ENCODE measurements at regions not wholly inside any gene's neighbourhood (a gene's known extent, or its start where the extent isn't known, plus 50 kb on each side); places are given as distances from the start of the nearest gene placed in this dataset.
A peak's percentile ranks its signal among the peaks of the same experiment; 100 is the strongest.
"Not testable (repeated sequence)": the region's sequence is repeated elsewhere in the genome, so short reads cannot be mapped to it uniquely, and the experiment has no call there.

- DNase-seq (ENCODE audit: low spot score) = no peak
These were observed 68.2 kb downstream of the LHX9 start for GRCh38 chr1:197985351-197985750.

DNA sequence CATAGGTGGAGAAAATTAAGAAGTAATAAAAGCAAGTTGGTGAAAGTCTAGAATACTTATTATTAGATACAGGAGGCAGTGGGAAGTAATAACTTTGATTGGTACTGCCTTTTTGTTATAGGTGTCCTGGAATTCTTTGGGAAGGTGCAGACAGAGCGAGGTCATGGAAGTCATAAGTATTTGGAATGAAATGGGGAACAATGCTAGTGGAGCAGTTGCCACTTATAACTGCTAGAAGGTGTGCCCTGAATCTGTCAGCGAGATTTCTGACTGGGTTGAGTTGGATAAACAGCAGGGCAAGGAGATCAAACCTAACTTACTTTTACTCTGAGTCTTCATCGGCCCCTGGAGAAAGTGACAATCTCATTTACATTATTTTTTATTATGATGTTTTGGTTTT lies 69.6 kb downstream of the LHX9 start:
- DNase-seq (ENCODE audit: low spot score) = no peak

GRCh38 chr1:197987294-197987693 lies 70.1 kb downstream of the LHX9 start:
- DNase-seq (ENCODE audit: low spot score) = no peak

- DNase-seq (ENCODE audit: low spot score) = not testable (repeated sequence)
These were observed 71.4 kb downstream of the LHX9 start for GRCh38 chr1:197988581-197988980.

GRCh38 chr1:197989058-197989457 lies 71.9 kb downstream of the LHX9 start:
- DNase-seq (ENCODE audit: low spot score) = no peak

DNA sequence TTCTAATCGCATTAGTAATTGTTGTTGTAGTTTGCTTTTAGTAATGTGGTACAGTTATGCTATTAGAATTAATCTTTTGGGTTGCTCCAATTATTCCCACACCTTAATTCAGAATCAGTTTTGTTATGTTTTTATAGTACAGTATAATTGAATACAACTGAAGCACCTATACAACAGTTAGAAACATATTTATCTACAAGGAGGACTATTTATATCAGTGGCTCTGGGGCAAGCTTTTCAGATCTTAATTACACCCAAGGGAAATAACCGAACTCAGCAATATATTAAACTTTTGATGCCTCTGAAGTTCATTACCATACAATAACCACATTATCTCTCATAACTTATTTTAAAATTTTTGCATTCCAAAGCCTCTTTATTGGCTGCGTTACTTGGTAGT lies 74.4 kb downstream of the LHX9 start:
- no peak for DNase-seq (ENCODE audit: low spot score)

DNA sequence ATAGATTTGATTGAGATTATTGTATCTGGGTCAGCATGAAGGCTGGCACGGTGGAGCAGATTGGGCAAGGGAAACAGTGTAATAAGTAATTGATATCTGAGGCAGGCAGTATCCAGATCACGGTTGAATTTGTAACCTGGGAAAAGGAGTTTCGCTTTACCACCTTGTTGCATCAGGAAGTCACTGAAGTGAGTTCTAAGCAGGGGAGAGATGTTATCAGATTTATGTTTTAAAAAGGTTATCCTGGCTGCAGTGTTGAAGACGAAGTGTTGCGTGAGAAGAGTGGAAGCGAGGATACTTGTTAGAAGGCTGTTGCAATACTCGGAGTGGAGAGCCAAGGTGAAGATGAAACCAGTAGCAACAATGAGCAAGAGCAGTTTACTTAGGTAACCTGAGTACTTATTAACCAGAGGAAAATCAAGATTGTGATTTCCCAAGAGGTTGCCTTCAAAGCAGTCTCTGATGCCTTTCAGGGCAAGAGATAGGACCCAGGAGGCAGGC lies 77.8 kb downstream of the LHX9 start:
- DNase-seq (ENCODE audit: low spot score) = no peak

DNA sequence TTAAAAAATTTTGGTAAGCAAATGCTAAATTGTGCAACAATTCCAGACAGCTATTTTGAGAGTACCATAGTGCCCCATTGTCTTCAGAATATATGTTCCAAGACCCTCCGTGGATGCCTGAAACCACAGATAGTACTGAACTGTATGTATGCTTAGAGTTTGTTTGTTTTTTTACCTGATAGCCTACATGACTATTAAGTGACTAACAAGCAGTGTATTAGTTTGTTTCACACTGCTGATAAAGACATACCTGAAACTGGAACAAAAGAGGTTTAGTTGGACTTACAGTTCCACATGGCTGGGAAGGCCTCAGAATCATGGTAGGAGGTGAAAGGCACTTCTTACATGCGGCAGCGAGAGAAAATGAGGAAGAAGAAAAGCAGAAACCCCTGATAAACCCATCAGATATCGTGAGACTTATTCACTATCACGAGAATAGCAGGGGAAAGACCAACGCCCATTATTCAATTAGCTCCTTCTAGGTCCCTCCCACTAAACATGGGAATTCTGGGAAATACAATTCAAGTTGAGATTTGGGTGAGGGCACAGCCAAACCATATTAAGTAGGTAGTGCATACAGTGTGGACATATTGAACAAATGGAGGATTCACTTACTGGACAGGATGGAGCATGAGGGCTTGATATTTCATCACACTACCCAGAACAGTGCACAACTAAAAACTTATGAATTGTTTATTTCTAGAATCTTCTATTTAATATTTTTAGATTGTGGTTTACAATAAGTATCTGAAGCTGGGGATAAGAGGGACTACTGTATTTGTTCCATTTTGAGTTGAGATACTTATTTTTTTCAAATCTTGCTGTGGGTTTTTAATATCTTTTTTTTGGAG lies 78.5 kb downstream of the LHX9 start:
- DNase-seq (ENCODE audit: low spot score) = no peak

GRCh38 chr1:197996259-197996512 lies 79.0 kb downstream of the LHX9 start:
- DNase-seq (ENCODE audit: low spot score) = not testable (repeated sequence)

DNA sequence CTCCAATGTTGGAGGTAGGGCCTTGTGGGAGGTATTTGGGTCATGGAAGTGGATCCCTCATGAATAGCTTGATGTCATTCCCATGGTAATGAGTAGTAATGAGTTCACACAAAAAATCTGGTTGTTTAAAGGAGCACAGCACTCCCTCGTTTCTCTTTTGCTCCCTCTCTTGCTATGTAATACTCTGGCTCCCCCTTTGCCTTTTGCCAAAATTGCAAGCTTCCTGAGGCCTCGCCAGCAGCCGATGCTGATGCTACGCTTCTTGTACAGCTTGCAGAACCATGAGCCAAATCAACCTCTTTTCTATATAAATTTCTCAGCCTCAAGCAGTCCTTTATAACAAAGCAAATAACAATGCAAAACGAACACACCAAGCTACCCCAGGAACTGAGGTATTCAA lies 80.9 kb downstream of the LHX9 start:
- DNase-seq (ENCODE audit: low spot score) = no peak

DNA sequence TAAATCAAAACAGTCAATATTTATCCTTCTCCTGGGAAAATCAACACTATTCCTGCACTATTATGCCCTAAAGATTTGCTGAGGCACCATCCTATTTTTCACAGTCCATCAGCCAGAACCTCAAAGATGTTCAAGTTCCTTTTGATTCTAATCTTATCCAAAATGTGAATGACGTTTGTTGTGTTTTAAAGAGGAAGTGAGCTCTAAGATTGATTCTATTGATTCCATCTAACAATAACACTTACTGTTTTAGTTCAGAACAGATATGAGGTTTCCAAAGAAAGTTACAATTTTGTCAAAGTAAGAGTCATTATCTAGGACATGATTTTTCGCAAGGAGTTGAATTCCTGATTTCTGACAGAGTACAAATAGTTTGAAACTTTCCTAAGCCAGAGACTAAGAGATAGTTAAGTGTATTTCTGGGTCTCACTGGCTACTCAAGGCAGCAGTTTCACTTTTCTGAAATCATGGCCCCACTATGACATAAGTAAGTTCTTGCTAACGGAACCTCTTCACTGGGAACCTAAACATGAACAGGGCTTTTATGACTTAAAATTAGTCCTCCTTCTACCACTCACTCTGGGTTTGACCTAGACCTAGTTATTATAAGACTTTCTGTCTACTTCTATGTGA lies 84.7 kb downstream of the LHX9 start:
- DNase-seq (ENCODE audit: low spot score) = no peak

- DNase-seq (ENCODE audit: low spot score) = no peak
These were observed 86.3 kb downstream of the LHX9 start for GRCh38 chr1:198003468-198003867.

GRCh38 chr1:198007011-198007410 lies 89.8 kb downstream of the LHX9 start:
- no peak for DNase-seq (ENCODE audit: low spot score)

DNA sequence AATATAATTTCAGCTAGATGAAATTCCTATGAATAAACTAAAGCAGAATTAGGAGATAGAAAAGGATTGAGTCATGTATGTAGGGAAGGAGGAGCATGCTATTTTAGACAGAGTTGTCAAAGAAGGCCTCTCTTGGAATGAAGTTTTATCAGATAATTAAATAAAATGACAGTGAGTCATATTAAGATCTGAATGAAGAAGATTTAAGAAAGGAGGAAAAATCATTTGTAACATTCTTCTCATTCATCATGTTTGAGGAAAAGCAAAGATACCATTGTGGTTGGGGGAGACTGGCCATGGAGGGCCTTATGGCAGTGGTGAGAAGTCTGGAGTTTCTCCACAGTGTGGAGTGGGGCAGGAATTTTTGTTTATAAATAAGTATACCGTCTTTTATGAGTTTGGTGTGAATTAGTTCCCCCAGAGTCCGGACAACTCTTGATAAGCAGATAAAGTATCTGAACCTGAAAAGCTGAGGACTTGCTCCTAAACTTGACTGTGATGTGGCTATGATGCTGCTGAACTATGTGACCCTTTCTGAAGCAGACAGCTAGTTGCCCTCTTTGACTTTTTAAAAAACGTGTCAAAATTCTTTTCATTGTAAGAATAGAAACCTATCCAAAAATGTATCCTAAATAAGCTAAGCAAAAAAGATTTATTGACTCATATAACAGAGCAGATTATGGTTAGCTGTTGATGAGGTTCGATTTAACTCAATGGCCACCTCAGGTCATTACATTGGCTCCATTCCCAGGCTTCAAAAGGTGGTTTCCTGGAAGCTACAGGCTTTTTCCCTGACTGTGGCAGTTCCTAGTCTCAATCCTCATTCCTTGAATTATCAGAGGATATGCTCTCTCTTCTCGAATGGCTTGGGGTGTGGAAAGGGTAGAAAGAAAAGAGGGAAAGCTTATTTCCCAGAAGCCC lies 90.8 kb downstream of the LHX9 start:
- no peak for DNase-seq (ENCODE audit: low spot score)

DNA sequence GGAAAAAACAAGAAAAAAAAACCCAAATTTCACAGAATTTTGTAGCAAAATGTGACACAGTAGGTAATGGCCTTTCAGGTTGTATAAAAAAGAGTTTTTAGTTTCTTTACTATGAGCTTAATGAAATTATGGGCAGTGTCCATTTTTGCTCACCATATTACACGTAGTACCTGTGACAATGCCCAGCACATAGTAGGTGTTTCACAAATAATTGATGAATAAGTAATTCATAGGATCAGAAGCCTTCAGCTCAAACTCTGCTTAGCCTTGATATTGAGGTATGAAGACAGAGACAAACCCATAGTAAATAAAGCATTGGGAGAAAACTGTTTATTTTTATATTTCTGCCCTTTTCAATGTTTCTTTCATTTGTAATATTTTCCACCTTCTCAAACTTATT lies 97.2 kb downstream of the LHX9 start:
- no peak for DNase-seq (ENCODE audit: low spot score)

- no peak for DNase-seq (ENCODE audit: low spot score)
These were observed 98.1 kb downstream of the LHX9 start for GRCh38 chr1:198015309-198015708.

GRCh38 chr1:198018529-198018928 lies 101.4 kb downstream of the LHX9 start:
- DNase-seq (ENCODE audit: low spot score) = peak; percentile 25

DNA sequence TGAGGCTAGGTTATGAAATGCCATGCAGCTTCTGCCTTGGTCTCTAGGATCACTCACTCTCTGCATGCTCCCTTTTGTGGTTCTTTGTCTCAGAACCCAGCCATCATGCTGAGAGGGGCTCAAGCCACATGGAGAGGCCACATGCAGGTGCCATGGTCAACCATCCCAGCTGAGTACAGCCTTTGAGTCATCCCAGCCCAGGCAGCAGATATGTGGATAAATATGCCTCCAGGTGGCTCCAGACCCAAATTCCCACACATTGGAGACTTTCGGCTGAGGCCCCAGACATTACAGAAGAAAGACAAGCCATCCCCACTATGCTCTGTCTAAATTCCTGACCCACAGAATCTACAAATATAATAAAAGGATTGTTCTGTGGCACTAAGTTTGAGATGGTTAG lies 102.0 kb downstream of the LHX9 start:
- no peak for DNase-seq (ENCODE audit: low spot score)

GRCh38 chr1:198024336-198024735 lies 107.2 kb downstream of the LHX9 start:
- DNase-seq (ENCODE audit: low spot score) = no peak

DNA sequence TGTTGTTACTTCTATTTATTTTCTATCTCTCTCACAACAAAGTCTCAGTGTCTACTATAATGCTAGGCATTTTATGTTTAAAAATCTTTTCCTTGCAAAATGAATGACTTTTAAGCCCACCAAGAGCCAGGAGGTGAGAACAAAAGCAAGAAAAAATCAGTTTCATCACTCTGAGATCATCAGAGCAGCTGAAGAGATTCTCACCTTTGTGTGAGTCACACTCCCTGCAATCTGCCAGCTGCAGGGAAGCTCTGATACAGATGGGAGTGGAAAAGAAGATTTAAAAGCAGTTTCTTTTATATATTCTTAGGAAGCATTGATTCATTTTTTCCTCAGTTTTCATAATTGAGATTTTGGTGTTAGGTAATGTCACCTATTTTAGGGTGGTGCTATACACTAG lies 107.6 kb downstream of the LHX9 start:
- DNase-seq (ENCODE audit: low spot score) = peak; percentile 9

GRCh38 chr1:198030682-198031081 lies 113.5 kb downstream of the LHX9 start:
- DNase-seq (ENCODE audit: low spot score) = no peak

GRCh38 chr1:198031086-198031485 lies 113.9 kb downstream of the LHX9 start:
- no peak for DNase-seq (ENCODE audit: low spot score)

DNA sequence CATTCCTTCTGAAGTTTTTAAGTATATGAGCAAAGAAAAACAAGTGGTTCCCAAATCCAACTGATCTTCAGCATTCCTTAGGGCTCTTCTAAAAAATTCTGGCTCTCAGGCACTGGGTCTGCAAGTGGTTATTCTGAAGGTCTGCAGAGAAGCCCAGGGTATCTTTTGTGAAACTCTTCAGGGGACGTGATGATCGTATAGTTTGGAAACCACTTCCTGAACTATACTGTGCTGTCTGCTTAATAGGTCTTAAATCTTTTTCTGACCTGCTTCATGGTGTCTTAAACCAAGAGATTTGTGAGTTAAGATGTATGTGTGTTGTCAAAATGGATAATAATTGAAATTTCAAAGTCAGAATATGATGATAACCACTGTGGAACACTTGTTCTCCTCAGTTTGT lies 115.5 kb downstream of the LHX9 start:
- no peak for DNase-seq (ENCODE audit: low spot score)

All from SW480 (cell line).